ENCODE measurements at regions not wholly inside any gene's neighbourhood (a gene's known extent, or its start where the extent isn't known, plus 50 kb on each side); places are given as distances from the start of the nearest gene placed in this dataset.

- H3K4me3 ChIP-seq (ENCODE audit: low read depth, low read length) = no peak overlapping the region
- Mint-ChIP-seq H3K4me3 (ENCODE audit: unreplicated experiment) (no peak overlapping the region), H3K27ac (ENCODE audit: unreplicated experiment) (no peak overlapping the region), H3K36me3 (ENCODE audit: insufficient read depth, unreplicated experiment) (no peaks in the 10 kb centered on the region), H3K9me3 (ENCODE audit: unreplicated experiment) (no peaks in the 10 kb centered on the region), H3K4me1 (ENCODE audit: low read depth, unreplicated experiment) (no peaks in the 10 kb centered on the region), H3K27me3 (ENCODE audit: insufficient read depth, unreplicated experiment) (no peaks in the 10 kb centered on the region)
- POLR2A ChIA-PET = no interaction called here
- H3K4me1 ChIP-seq = no peaks in the 10 kb centered on the region
- no peak for TF ChIP-seq CTCF (IDR thresholded peaks at IDR 0.05; ENCODE audit: insufficient read depth in 1 of 2, low read depth in 1 of 2, low read length in 1 of 2, severe bottlenecking in 1 of 2, unreplicated experiment in 1 of 2)
- DNase-seq = no peak
- H3K36me3 ChIP-seq (ENCODE audit: control insufficient read depth, insufficient read depth, low read length) = no peaks in the 10 kb centered on the region
- H3K27me3 ChIP-seq (replicated peaks; ENCODE audit: control insufficient read depth, insufficient read depth, low read length) = no peaks in the 10 kb centered on the region
- intact Hi-C loops (cut with micrococcal nuclease; ENCODE audit: unreplicated experiment) = no loop called here
- no peaks in the 10 kb centered on the region for H3K9me3 ChIP-seq
- BruUV-seq (replicated peaks) = no TSS peak
- CTCF ChIA-PET = no interaction called here
Observed at GRCh38 chr3:20776692-20777091, 590.7 kb upstream of the SGO1 start.

- Mint-ChIP-seq H3K27ac (ENCODE audit: unreplicated experiment) (no peak overlapping the region), H3K27me3 (ENCODE audit: insufficient read depth, unreplicated experiment) (no peaks in the 10 kb centered on the region), H3K4me3 (ENCODE audit: unreplicated experiment) (no peak overlapping the region), H3K36me3 (ENCODE audit: insufficient read depth, unreplicated experiment) (no peaks in the 10 kb centered on the region), H3K4me1 (ENCODE audit: low read depth, unreplicated experiment) (no peaks in the 10 kb centered on the region), H3K9me3 (ENCODE audit: unreplicated experiment) (no peaks in the 10 kb centered on the region)
- Histone ChIP-seq H3K4me3 (ENCODE audit: low read depth, low read length) (no peak overlapping the region), H3K27me3 (replicated peaks; ENCODE audit: control insufficient read depth, insufficient read depth, low read length) (no peaks in the 10 kb centered on the region), H3K36me3 (ENCODE audit: control insufficient read depth, insufficient read depth, low read length) (no peaks in the 10 kb centered on the region), H3K4me1 (no peaks in the 10 kb centered on the region), H3K9me3 (no peaks in the 10 kb centered on the region)
- no peak for DNase-seq
- intact Hi-C loops (cut with micrococcal nuclease; ENCODE audit: unreplicated experiment) = no loop called here
- POLR2A ChIA-PET = no interaction called here
- no TSS peak for BruUV-seq (replicated peaks)
- CTCF ChIA-PET = no interaction called here
- TF ChIP-seq CTCF (IDR thresholded peaks at IDR 0.05; ENCODE audit: insufficient read depth in 1 of 2, low read depth in 1 of 2, low read length in 1 of 2, severe bottlenecking in 1 of 2, unreplicated experiment in 1 of 2) = no peak
Observed at GRCh38 chr3:20776286-20776685, 590.3 kb upstream of the SGO1 start.

- H3K4me3 Mint-ChIP-seq (ENCODE audit: unreplicated experiment) = no peak overlapping the region
- no TSS peak for BruUV-seq (replicated peaks)
- no peaks in the 10 kb centered on the region for H3K4me1 ChIP-seq
- H3K27ac Mint-ChIP-seq (ENCODE audit: unreplicated experiment) = no peak overlapping the region
- no peaks in the 10 kb centered on the region for H3K9me3 ChIP-seq
- H3K36me3 Mint-ChIP-seq (ENCODE audit: insufficient read depth, unreplicated experiment) = no peaks in the 10 kb centered on the region
- ChIA-PET CTCF (no interaction called here), POLR2A (no interaction called here)
- DNase-seq = no peak
- H3K9me3 Mint-ChIP-seq (ENCODE audit: unreplicated experiment) = no peaks in the 10 kb centered on the region
- H3K27me3 ChIP-seq (replicated peaks; ENCODE audit: control insufficient read depth, insufficient read depth, low read length) = no peaks in the 10 kb centered on the region
- TF ChIP-seq CTCF (IDR thresholded peaks at IDR 0.05; ENCODE audit: insufficient read depth in 1 of 2, low read depth in 1 of 2, low read length in 1 of 2, severe bottlenecking in 1 of 2, unreplicated experiment in 1 of 2) = no peak
- no peaks in the 10 kb centered on the region for H3K27me3 Mint-ChIP-seq (ENCODE audit: insufficient read depth, unreplicated experiment)
- H3K4me3 ChIP-seq (ENCODE audit: low read depth, low read length) = no peak overlapping the region
- no peaks in the 10 kb centered on the region for H3K36me3 ChIP-seq (ENCODE audit: control insufficient read depth, insufficient read depth, low read length)
- no peaks in the 10 kb centered on the region for H3K4me1 Mint-ChIP-seq (ENCODE audit: low read depth, unreplicated experiment)
- intact Hi-C loops (cut with micrococcal nuclease; ENCODE audit: unreplicated experiment) = no loop called here
Observed at GRCh38 chr3:20773320-20773984, 587.4 kb upstream of the SGO1 start.

Data from Caco-2 (cell line).